HEK293 (cell line): ENCODE measurements at regions not wholly inside any gene's neighbourhood (a gene's known extent, or its start where the extent isn't known, plus 50 kb on each side); places are given as distances from the start of the nearest gene placed in this dataset.
"Not testable (repeated sequence)": the region's sequence is repeated elsewhere in the genome, so short reads cannot be mapped to it uniquely, and the experiment has no call there.

Experiments
- CTCF ChIP-seq: fragments of 450-650 bp; formaldehyde crosslinking; IDR thresholded peaks from 2 replicates; pipeline ENCODE4 v1.5.1; 2016; ENCODE audit warnings: missing biosample characterization, missing genetic modification characterization
- REST ChIP-seq: fragments of 450-650 bp; formaldehyde crosslinking; IDR thresholded peaks from 2 replicates; pipeline ENCODE4 v1.5.1; 2016; ENCODE audit warnings: missing biosample characterization, missing genetic modification characterization
- SCRT2 ChIP-seq: fragments of 450-650 bp; formaldehyde crosslinking; IDR thresholded peaks from 2 replicates; pipeline ENCODE4 v1.5.1; 2016; ENCODE audit warnings: missing biosample characterization, missing genetic modification characterization
- ZBTB17 ChIP-seq: fragments of 450-650 bp; formaldehyde crosslinking; IDR thresholded peaks from 2 replicates; pipeline ENCODE4 v1.5.1; 2016; ENCODE audit warnings: missing biosample characterization, missing genetic modification characterization
- ZBTB7A ChIP-seq: fragments of 450-650 bp; formaldehyde crosslinking; IDR thresholded peaks from 2 replicates; pipeline ENCODE4 v1.5.1; 2016; ENCODE audit warnings: low read depth, missing biosample characterization, missing genetic modification characterization
- ZFP41 ChIP-seq: fragments of 450-650 bp; formaldehyde crosslinking; IDR thresholded peaks from 2 replicates; pipeline ENCODE4 v1.5.1; 2016; ENCODE audit warnings: missing biosample characterization, missing genetic modification characterization, borderline replicate concordance
- ZNF274 ChIP-seq, 2 experiments: fragments of 200-500 bp in 1 of 2; fragments of 450-650 bp in 1 of 2; sonication (Bioruptor generic) in 1 of 2; formaldehyde crosslinking in 1 of 2; IDR thresholded peaks; 2 replicates each; pipeline versions ENCODE4 v1.5.1 to v1.6.1; 2014 to 2016; ENCODE audit warnings: borderline replicate concordance in 1 of 2, inconsistent platforms in 1 of 2, low read length in 1 of 2, missing biosample characterization in 1 of 2, missing genetic modification characterization in 1 of 2
- ZNF704 ChIP-seq: fragments of 450-650 bp; formaldehyde crosslinking; IDR thresholded peaks from 2 replicates; pipeline ENCODE4 v1.5.1; 2016; ENCODE audit warnings: missing biosample characterization, missing genetic modification characterization
- ZNF768 ChIP-seq: fragments of 450-650 bp; formaldehyde crosslinking; IDR thresholded peaks from 2 replicates; pipeline ENCODE4 v1.5.1; 2018; ENCODE audit warnings: missing biosample characterization, mild to moderate bottlenecking, missing genetic modification characterization

GRCh38 chr9:104394901-104395300, 109.2 kb upstream of the OR13F1 start:
- TF ChIP-seq ZBTB7A (tag by site-specific recombination); ZNF274 (IDR thresholded peaks at IDR 0.05; ENCODE audit: low read length); ZNF274 (tag by site-specific recombination; IDR thresholded peaks at IDR 0.05; ENCODE audit: borderline replicate concordance); ZNF768 (tag by site-specific recombination); REST (tag by site-specific recombination); SCRT2 (tag by site-specific recombination); CTCF (tag by site-specific recombination); ZBTB17 (tag by site-specific recombination); ZFP41 (tag by site-specific recombination); ZNF704 (tag by site-specific recombination): not testable (repeated sequence)
